Spleen (tissue), 7 donors: ENCODE measurements at regions not wholly inside any gene's neighbourhood (a gene's known extent, or its start where the extent isn't known, plus 50 kb on each side); places are given as distances from the start of the nearest gene placed in this dataset.

Experiments
- CTCF ChIP-seq, 11 experiments: fragments of 200-600 bp in 7 of 11; fragments of 450-650 bp in 4 of 11; sonication (generic) in 4 of 11; IDR thresholded peaks in 8 of 11; conservative IDR thresholded peaks in 3 of 11; 1 replicate in 7 of 11; 2 replicates in 4 of 11; pipeline versions ENCODE4 v1.4.0 to v1.8.0; 2016 to 2021; ENCODE audit warnings: antibody characterized with exemption in 11 of 11, inconsistent platforms in 4 of 11, mild to moderate bottlenecking in 1 of 11
- POLR2A ChIP-seq, 3 donors: fragments of 450-650 bp; IDR thresholded peaks; one replicate each; pipeline ENCODE4 v1.5.1; 2017; ENCODE audit warnings: antibody characterized with exemption in 3 of 3, mild to moderate bottlenecking in 1 of 3
- donor health status: DM: no; HTN: no; CAD: no; lungs with moderate emphysema.
- donor health status: DM: no; HTN: no; CAD: no.
- donor health status: DM: no; HTN: no; CAD: no.

- TF ChIP-seq CTCF (IDR thresholded peaks at IDR 0.05 in 8 of 11, conservative IDR thresholded peaks at IDR 0.05 in 3 of 11) (no peak), POLR2A (IDR thresholded peaks at IDR 0.05) (no peak)
These were observed 233.2 kb upstream of the SEMA6D start for GRCh38 chr15:47484059-47484458.
